MM.1S (cell line): ENCODE measurements at regions not wholly inside any gene's neighbourhood (a gene's known extent, or its start where the extent isn't known, plus 50 kb on each side); places are given as distances from the start of the nearest gene placed in this dataset.

Experiments
- CTCF ChIP-seq: fragments of 300-600 bp; sonication (generic); IDR thresholded peaks from 2 replicates; pipeline ENCODE4 v1.5.1; 2016; ENCODE audit warnings: antibody characterized with exemption, low read length, mixed read lengths
- EZH2 ChIP-seq: fragments of 300-600 bp; sonication (generic); optimal IDR thresholded peaks from 2 replicates; pipeline ENCODE3; 2017; ENCODE audit warnings: low read depth, mild to moderate bottlenecking, antibody characterized with exemption, low read length, mixed read lengths
- EZH2phosphoT487 ChIP-seq: fragments of 300-600 bp; sonication (generic); IDR thresholded peaks from 2 replicates; pipeline ENCODE4 v1.6.1; 2018; ENCODE audit warnings: antibody characterized with exemption, low read length

GRCh38 chr13:103528437-103528836 lies 462.2 kb upstream of the SLC10A2 start:
- TF ChIP-seq CTCF (no peak), EZH2 (no peak), EZH2phosphoT487 (no peak)
